DND-41 (cell line): ENCODE measurements at regions not wholly inside any gene's neighbourhood (a gene's known extent, or its start where the extent isn't known, plus 50 kb on each side); places are given as distances from the start of the nearest gene placed in this dataset.

Experiments
- CTCF ChIP-seq: IDR thresholded peaks from 2 replicates; pipeline ENCODE4 v1.5.1; 2012; ENCODE audit warnings: borderline replicate concordance, low read length, moderate library complexity, mild to moderate bottlenecking; ENCODE audit not compliant: poor library complexity, severe bottlenecking; ENCODE audit errors: extremely low read depth
- EZH2 ChIP-seq: IDR thresholded peaks from 3 replicates; pipeline ENCODE4 v1.6.1; 2012; ENCODE audit warnings: borderline replicate concordance, low read depth, mild to moderate bottlenecking, moderate library complexity, low read length, inconsistent platforms; ENCODE audit not compliant: severe bottlenecking

- TF ChIP-seq CTCF = no peak
- TF ChIP-seq EZH2 = no peak
Measured at GRCh38 chr7:112398534-112398933, 51.7 kb upstream of the IFRD1 start.
